Spleen (tissue), 11 donors: ENCODE measurements at regions not wholly inside any gene's neighbourhood (a gene's known extent, or its start where the extent isn't known, plus 50 kb on each side); places are given as distances from the start of the nearest gene placed in this dataset.

Source experiments
- DNase-seq: peaks from one replicate; pipeline ENCODE4 v3.0.0-alpha.2; 2020
- H3K27ac ChIP-seq, 8 donors: fragments of 200-600 bp; sonication (generic) in 7 of 8; 1 replicate in 4 of 8; 2 replicates in 4 of 8; pipeline versions ENCODE4 v1.5.0 to v1.8.0; 2016 to 2021; ENCODE audit warnings: inconsistent platforms in 4 of 8, mild to moderate bottlenecking in 4 of 8, moderate library complexity in 1 of 8
- H3K27me3 ChIP-seq, 7 donors: fragments of 200-600 bp; sonication (generic) in 6 of 7; replicated peaks in 1 of 7; 1 replicate in 4 of 7; 2 replicates in 3 of 7; pipeline versions ENCODE4 v1.5.0 to v1.8.0; 2016 to 2021; ENCODE audit warnings: inconsistent platforms in 3 of 7, mild to moderate bottlenecking in 1 of 7
- H3K36me3 ChIP-seq, 6 donors: fragments of 200-600 bp; sonication (generic) in 5 of 6; 1 replicate in 4 of 6; 2 replicates in 2 of 6; pipeline versions ENCODE4 v1.5.0 to v1.8.0; 2016 to 2021; ENCODE audit warnings: inconsistent platforms in 2 of 6
- H3K4me1 ChIP-seq, 6 donors: fragments of 200-600 bp; sonication (generic) in 5 of 6; 1 replicate in 3 of 6; 2 replicates in 3 of 6; pipeline versions ENCODE4 v1.5.0 to v1.8.0; 2016 to 2021; ENCODE audit warnings: inconsistent platforms in 3 of 6
- H3K4me3 ChIP-seq, 8 donors: fragments of 200-600 bp; sonication (generic) in 7 of 8; 1 replicate in 4 of 8; 2 replicates in 4 of 8; pipeline versions ENCODE4 v1.5.0 to v1.8.0; 2016 to 2021; ENCODE audit warnings: inconsistent platforms in 4 of 8, mild to moderate bottlenecking in 4 of 8, moderate library complexity in 2 of 8
- H3K9me3 ChIP-seq, 8 donors: fragments of 200-600 bp; sonication (generic) in 7 of 8; 1 replicate in 4 of 8; 2 replicates in 4 of 8; pipeline versions ENCODE4 v1.5.0 to v1.8.0; 2016 to 2021; ENCODE audit warnings: inconsistent platforms in 4 of 8
- CTCF ChIP-seq, 11 experiments: fragments of 200-600 bp in 7 of 11; fragments of 450-650 bp in 4 of 11; sonication (generic) in 4 of 11; IDR thresholded peaks in 8 of 11; conservative IDR thresholded peaks in 3 of 11; 1 replicate in 7 of 11; 2 replicates in 4 of 11; pipeline versions ENCODE4 v1.4.0 to v1.8.0; 2016 to 2021; ENCODE audit warnings: antibody characterized with exemption in 11 of 11, inconsistent platforms in 4 of 11, mild to moderate bottlenecking in 1 of 11
- POLR2A ChIP-seq, 3 donors: fragments of 450-650 bp; IDR thresholded peaks; one replicate each; pipeline ENCODE4 v1.5.1; 2017; ENCODE audit warnings: antibody characterized with exemption in 3 of 3, mild to moderate bottlenecking in 1 of 3
- POLR2AphosphoS5 ChIP-seq, 3 donors: sonication (generic); formaldehyde crosslinking; IDR thresholded peaks; one replicate each; pipeline ENCODE4 v1.5.1; 2017; ENCODE audit warnings: antibody characterized with exemption in 3 of 3
- WGBS, 5 donors: extraction: QIAGEN DNeasy Blood & Tissue Kit in 3 of 5; methylation state at CpG; one replicate each; pipeline versions ENCODE4 v1.1.5 to v1.1.7; 2013 to 2018; 5-methylcytosine and 5-hydroxymethylcytosine counted together
- intact Hi-C: fragments of 100-400 bp; cut with DNase I; formaldehyde crosslinking; loops from one replicate; pipeline ENCODE4 v1.15.0; 2023; ENCODE audit warnings: low total_unique reads
- donor health status: healthy with polysubstance abuse.
- donor health status: DM: no; HTN: no; CAD: no; lungs with moderate emphysema.
- donor health status: DM: no; HTN: no; CAD: no.
- donor health status: Bipolar disorder and iron deficiency.
- donor health status: healthy.
- donor health status: DM: no; HTN: no; CAD: no.
- donor health status: DM: yes; HTN: yes; CAD: no.

- intact Hi-C loops, result no loop called here
- Histone ChIP-seq H3K4me1 (no peaks in the 10 kb centered on the region), H3K27me3 (no peaks in the 10 kb centered on the region), H3K36me3 (no peaks in the 10 kb centered on the region), H3K9me3 (peaks cover 0 to 3% (median 0%) of the 10 kb centered on the region in 8 donors), H3K27ac (no peak overlapping the region), H3K4me3 (no peak overlapping the region)
- 77 to 90% (median 86%) methylated on average over 6 of the region's 6 CpGs for WGBS, 5 donors
- TF ChIP-seq CTCF (IDR thresholded peaks at IDR 0.05 in 8 of 11, conservative IDR thresholded peaks at IDR 0.05 in 3 of 11), result no peak
- no peak for TF ChIP-seq POLR2AphosphoS5 (IDR thresholded peaks at IDR 0.05)
- TF ChIP-seq POLR2A (IDR thresholded peaks at IDR 0.05), result no peak
- DNase-seq, result no peak
Measured at GRCh38 chr13:107836685-107837084, 378.7 kb downstream of the LIG4 start.

DNA sequence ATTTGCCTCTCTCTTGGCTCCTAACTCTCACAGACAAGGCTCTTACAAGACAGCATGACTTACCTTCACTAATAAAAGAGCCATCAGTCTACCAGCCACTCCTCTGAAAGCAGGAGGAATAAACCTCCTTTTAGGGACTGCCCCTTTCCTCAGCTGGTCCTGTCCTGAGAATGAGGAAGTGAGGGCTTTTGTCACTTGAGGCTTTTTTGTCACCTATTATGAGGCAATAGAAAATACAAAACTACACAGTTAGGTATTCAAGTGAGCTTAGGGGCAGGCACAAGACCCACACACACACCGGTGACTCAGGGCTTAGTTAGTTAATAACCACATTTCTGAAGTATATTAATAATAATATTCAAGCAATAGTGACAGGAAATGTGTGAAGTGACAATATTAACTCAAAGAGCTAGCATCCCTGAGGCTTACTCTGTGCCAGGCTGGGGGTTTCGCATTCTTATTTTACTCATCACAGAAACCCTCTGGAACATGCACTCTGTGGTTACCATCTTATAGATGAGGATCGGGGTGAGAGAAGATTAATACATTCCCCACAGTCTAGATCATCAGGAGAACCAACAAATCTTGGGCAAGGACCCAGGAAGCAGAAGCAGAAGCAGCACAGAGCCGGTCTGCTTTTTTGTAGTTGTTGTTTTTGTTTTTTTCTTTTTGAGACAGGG lies 379.9 kb downstream of the LIG4 start:
- DNase-seq, result no peak
- Histone ChIP-seq H3K36me3 (no peaks in the 10 kb centered on the region), H3K9me3 (peaks cover 0 to 3% (median 0%) of the 10 kb centered on the region in 8 donors), H3K27me3 (no peaks in the 10 kb centered on the region), H3K27ac (no peak overlapping the region), H3K4me3 (no peak overlapping the region), H3K4me1 (no peaks in the 10 kb centered on the region)
- TF ChIP-seq POLR2A (IDR thresholded peaks at IDR 0.05) (no peak), CTCF (IDR thresholded peaks at IDR 0.05 in 8 of 11, conservative IDR thresholded peaks at IDR 0.05 in 3 of 11) (no peak), POLR2AphosphoS5 (IDR thresholded peaks at IDR 0.05) (no peak)
- intact Hi-C loops, result no loop called here
- WGBS, 5 donors, result 55 to 78% (median 76%) methylated on average over 4 of the region's 4 CpGs

DNA sequence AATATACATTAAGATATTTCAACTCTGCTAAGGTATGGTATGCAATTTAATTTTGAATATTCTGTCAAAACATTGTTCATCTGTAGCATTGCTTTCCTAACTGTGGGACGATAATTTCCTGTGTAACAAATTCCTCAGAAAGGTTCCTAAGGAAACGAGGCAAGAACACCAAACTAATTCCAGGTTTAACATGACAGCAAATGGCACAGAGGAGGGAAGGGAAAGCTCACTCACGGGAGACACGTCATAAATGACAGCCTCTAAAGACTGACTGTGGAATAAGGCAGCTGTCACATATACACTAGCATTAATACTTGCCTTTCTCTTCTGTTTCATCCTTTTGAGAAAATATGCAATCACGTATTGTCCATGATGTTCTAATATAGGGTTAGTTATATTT lies 380.6 kb downstream of the LIG4 start:
- 52 to 68% (median 61%) methylated on average over 5 of the region's 5 CpGs for WGBS, 5 donors
- peaks cover 0 to 3% (median 0%) of the 10 kb centered on the region in 8 donors for H3K9me3 ChIP-seq
- TF ChIP-seq CTCF (IDR thresholded peaks at IDR 0.05 in 8 of 11, conservative IDR thresholded peaks at IDR 0.05 in 3 of 11), result no peak
- TF ChIP-seq POLR2A (IDR thresholded peaks at IDR 0.05), result no peak
- TF ChIP-seq POLR2AphosphoS5 (IDR thresholded peaks at IDR 0.05), result no peak
- intact Hi-C loops, result no loop called here
- no peak overlapping the region for H3K4me3 ChIP-seq
- H3K4me1 ChIP-seq, result no peaks in the 10 kb centered on the region
- no peaks in the 10 kb centered on the region for H3K27me3 ChIP-seq
- H3K36me3 ChIP-seq, result no peaks in the 10 kb centered on the region
- DNase-seq, result no peak
- H3K27ac ChIP-seq, result no peak overlapping the region

DNA sequence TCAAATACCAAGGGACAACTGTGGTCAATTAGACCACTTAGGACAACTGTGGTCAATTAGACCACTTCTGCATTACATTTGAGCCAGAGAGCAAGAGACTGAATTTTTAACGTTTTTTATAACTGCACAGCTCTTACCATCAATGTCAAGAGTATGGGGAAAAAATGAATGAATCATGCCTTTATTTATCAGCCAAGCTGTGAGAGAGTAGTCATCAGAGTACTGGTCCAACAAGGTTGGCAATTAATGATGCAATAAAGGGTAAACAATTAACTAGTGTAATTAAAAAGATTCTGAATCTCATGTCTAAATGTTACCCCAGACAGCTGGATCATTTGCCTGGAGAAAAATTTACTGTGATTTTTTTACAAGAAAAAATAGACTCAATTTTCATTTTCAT lies 381.1 kb downstream of the LIG4 start:
- Histone ChIP-seq H3K4me3 (no peak overlapping the region), H3K27ac (no peak overlapping the region), H3K27me3 (no peaks in the 10 kb centered on the region), H3K36me3 (no peaks in the 10 kb centered on the region), H3K4me1 (no peaks in the 10 kb centered on the region), H3K9me3 (peaks cover 0 to 3% (median 0%) of the 10 kb centered on the region in 8 donors)
- intact Hi-C loops, result no loop called here
- 62 to 80% (median 68%) methylated on average over 1 of the region's 1 CpG for WGBS, 5 donors
- no peak for TF ChIP-seq CTCF (IDR thresholded peaks at IDR 0.05 in 8 of 11, conservative IDR thresholded peaks at IDR 0.05 in 3 of 11)
- TF ChIP-seq POLR2A (IDR thresholded peaks at IDR 0.05), result no peak
- TF ChIP-seq POLR2AphosphoS5 (IDR thresholded peaks at IDR 0.05), result no peak
- no peak for DNase-seq
